ENCODE measurements at regions not wholly inside any gene's neighbourhood (a gene's known extent, or its start where the extent isn't known, plus 50 kb on each side); places are given as distances from the start of the nearest gene placed in this dataset.

- TF ChIP-seq POLR2A (IDR thresholded peaks at IDR 0.05; ENCODE audit: low read depth, low read length) (no peak), TAF1 (IDR thresholded peaks at IDR 0.05; ENCODE audit: borderline replicate concordance, low read depth, low read length) (no peak)
Observed at GRCh38 chr10:34047389-34047788, 712.9 kb upstream of the NRP1 start.
